Ishikawa (cell line): ENCODE measurements at regions not wholly inside any gene's neighbourhood (a gene's known extent, or its start where the extent isn't known, plus 50 kb on each side); places are given as distances from the start of the nearest gene placed in this dataset.

Source experiments
- EGR1 ChIP-seq: IDR thresholded peaks from 2 replicates; pipeline ENCODE4 v1.6.1; 2012
- FOXM1 ChIP-seq: IDR thresholded peaks from 2 replicates; pipeline ENCODE4 v1.6.1; 2012; ENCODE audit warnings: low read depth, borderline replicate concordance

GRCh38 chr4:18198653-18199052 lies 177.1 kb upstream of the LCORL start:
- TF ChIP-seq FOXM1 (no peak), EGR1 (no peak)
